Fibroblast of lung (primary cell): ENCODE measurements at regions not wholly inside any gene's neighbourhood (a gene's known extent, or its start where the extent isn't known, plus 50 kb on each side); places are given as distances from the start of the nearest gene placed in this dataset.

Source experiments
- DNase-seq, 2 donors: peaks; one replicate each; pipeline versions ENCODE4 v3.0.0 to v3.0.0-alpha.2; 2010; ENCODE audit warnings: low read depth in 2 of 2
- H2AFZ ChIP-seq: 2 replicates; pipeline ENCODE4 v1.5.1; 2012; ENCODE audit warnings: low read length, control low read depth, inconsistent platforms
- H3K27ac ChIP-seq: 2 replicates; pipeline ENCODE4 v1.5.1; 2011; ENCODE audit warnings: low read length, control low read depth; ENCODE audit not compliant: insufficient read depth
- H3K27me3 ChIP-seq: 2 replicates; pipeline ENCODE4 v1.5.1; 2011; ENCODE audit warnings: mild to moderate bottlenecking, low read length; ENCODE audit not compliant: control insufficient read depth, insufficient read depth
- H3K36me3 ChIP-seq: 2 replicates; pipeline ENCODE4 v1.5.1; 2011; ENCODE audit warnings: low read length; ENCODE audit not compliant: control insufficient read depth, insufficient read depth
- H3K4me1 ChIP-seq: 2 replicates; pipeline ENCODE4 v1.5.1; 2011; ENCODE audit warnings: low read length; ENCODE audit not compliant: control insufficient read depth, insufficient read depth; ENCODE audit errors: extremely low read depth
- H3K4me2 ChIP-seq: 2 replicates; pipeline ENCODE4 v1.5.1; 2011; ENCODE audit warnings: low read length, control low read depth; ENCODE audit not compliant: insufficient read depth; ENCODE audit errors: extremely low read depth
- H3K4me3 ChIP-seq, 4 experiments: fragments of 200-600 bp in 1 of 4; sonication (generic) in 1 of 4; replicated peaks in 1 of 4; 2 replicates each; pipeline ENCODE4 v1.5.1; 2011 to 2016; ENCODE audit warnings: low read length in 4 of 4, low read depth in 3 of 4, mild to moderate bottlenecking in 3 of 4, control low read depth in 2 of 4, inconsistent platforms in 1 of 4, mixed read lengths in 1 of 4; ENCODE audit not compliant: insufficient read depth in 1 of 4; ENCODE audit errors: control extremely low read depth in 1 of 4
- H3K79me2 ChIP-seq: 2 replicates; pipeline ENCODE4 v1.5.1; 2012; ENCODE audit warnings: mild to moderate bottlenecking, low read length, inconsistent platforms; ENCODE audit not compliant: control insufficient read depth, insufficient read depth
- H3K9ac ChIP-seq: 2 replicates; pipeline ENCODE4 v1.5.1; 2011; ENCODE audit warnings: mild to moderate bottlenecking, low read length, control low read depth; ENCODE audit not compliant: insufficient read depth
- H3K9me3 ChIP-seq: 2 replicates; pipeline ENCODE4 v1.5.1; 2012; ENCODE audit warnings: low read depth, low read length; ENCODE audit not compliant: control insufficient read depth, insufficient read depth
- H4K20me1 ChIP-seq: 2 replicates; pipeline ENCODE4 v1.5.1; 2011; ENCODE audit warnings: low read length; ENCODE audit not compliant: control insufficient read depth, insufficient read depth; ENCODE audit errors: extremely low read depth
- EZH2 ChIP-seq: IDR thresholded peaks from 2 replicates; pipeline ENCODE4 v1.5.1; 2012; ENCODE audit warnings: low read length, control low read depth, mild to moderate bottlenecking; ENCODE audit errors: missing control alignments
- TF ChIP-seq, protein P1 (sequence below), 2 donors: IDR thresholded peaks in 1 of 2; conservative IDR thresholded peaks in 1 of 2; 1 replicate in 1 of 2; 2 replicates in 1 of 2; pipeline ENCODE4 v1.5.1; 2011 to 2012; ENCODE audit warnings: low read length in 2 of 2, control low read depth in 1 of 2, inconsistent platforms in 1 of 2, low read depth in 1 of 2, mild to moderate bottlenecking in 1 of 2

DNA sequence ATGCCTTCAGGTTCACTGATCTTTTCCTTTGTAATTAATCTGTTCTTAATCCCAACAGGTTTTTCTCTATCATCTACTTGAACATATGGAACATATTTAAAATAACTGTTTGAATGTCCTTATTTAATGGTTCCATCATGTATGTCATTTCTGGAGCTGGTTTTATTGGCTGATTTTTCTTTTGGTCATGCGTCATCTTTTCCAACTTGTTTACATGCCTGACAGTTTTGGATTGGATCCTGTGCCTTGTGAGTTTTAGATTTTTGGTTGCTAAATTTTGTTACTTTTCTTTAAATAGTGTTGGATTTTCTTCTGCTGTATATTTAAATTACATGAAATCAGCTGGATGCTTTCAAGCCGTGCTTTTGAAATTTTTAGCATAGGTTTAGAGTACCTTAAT, 237.3 kb upstream of the DAAM1 start:
- no peak overlapping the region for H3K27ac ChIP-seq
- H2AFZ ChIP-seq, result no peak overlapping the region
- H3K4me1 ChIP-seq, result no peaks in the 10 kb centered on the region
- no peaks in the 10 kb centered on the region for H3K9me3 ChIP-seq
- H3K4me2 ChIP-seq, result no peak overlapping the region
- H3K27me3 ChIP-seq, result no peaks in the 10 kb centered on the region
- H4K20me1 ChIP-seq, result no peaks in the 10 kb centered on the region
- no peaks in the 10 kb centered on the region for H3K79me2 ChIP-seq
- H3K36me3 ChIP-seq, result no peaks in the 10 kb centered on the region
- DNase-seq, result no peak
- TF ChIP-seq, protein P1, sequence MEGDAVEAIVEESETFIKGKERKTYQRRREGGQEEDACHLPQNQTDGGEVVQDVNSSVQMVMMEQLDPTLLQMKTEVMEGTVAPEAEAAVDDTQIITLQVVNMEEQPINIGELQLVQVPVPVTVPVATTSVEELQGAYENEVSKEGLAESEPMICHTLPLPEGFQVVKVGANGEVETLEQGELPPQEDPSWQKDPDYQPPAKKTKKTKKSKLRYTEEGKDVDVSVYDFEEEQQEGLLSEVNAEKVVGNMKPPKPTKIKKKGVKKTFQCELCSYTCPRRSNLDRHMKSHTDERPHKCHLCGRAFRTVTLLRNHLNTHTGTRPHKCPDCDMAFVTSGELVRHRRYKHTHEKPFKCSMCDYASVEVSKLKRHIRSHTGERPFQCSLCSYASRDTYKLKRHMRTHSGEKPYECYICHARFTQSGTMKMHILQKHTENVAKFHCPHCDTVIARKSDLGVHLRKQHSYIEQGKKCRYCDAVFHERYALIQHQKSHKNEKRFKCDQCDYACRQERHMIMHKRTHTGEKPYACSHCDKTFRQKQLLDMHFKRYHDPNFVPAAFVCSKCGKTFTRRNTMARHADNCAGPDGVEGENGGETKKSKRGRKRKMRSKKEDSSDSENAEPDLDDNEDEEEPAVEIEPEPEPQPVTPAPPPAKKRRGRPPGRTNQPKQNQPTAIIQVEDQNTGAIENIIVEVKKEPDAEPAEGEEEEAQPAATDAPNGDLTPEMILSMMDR (conservative IDR thresholded peaks at IDR 0.05 in 1 of 2, IDR thresholded peaks at IDR 0.05 in 1 of 2; ENCODE audit: low read depth in 1 of 2, low read length in 2 of 2), result no peak
- TF ChIP-seq EZH2, result no peak
- H3K9ac ChIP-seq, result no peak overlapping the region
- no peak overlapping the region for H3K4me3 ChIP-seq

DNA sequence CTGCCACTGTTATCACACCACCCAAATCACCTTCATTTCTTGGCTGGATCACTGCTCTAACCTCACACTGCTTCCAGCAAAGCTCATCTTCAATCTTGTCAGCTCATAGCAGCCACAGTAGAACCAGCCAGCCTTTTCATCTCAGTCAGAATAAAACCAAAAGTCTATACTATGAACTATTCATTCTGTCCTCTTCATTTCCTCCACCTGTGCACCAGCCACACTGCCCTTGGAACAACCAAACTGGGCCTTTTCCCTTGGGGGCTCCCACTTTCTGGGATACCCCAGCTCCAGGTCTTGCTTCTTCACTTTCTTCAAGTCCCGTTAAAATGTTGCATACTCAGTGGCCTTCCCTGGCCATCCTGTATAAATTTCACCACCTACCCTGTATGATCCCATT, 234.4 kb upstream of the DAAM1 start:
- Histone ChIP-seq H3K4me3 (no peak overlapping the region), H3K9me3 (no peaks in the 10 kb centered on the region), H3K4me1 (no peaks in the 10 kb centered on the region), H3K36me3 (no peaks in the 10 kb centered on the region), H3K79me2 (no peaks in the 10 kb centered on the region), H3K4me2 (no peak overlapping the region), H3K9ac (no peak overlapping the region), H3K27ac (no peak overlapping the region), H4K20me1 (no peaks in the 10 kb centered on the region), H2AFZ (no peak overlapping the region), H3K27me3 (no peaks in the 10 kb centered on the region)
- TF ChIP-seq, protein P1 (conservative IDR thresholded peaks at IDR 0.05 in 1 of 2, IDR thresholded peaks at IDR 0.05 in 1 of 2; ENCODE audit: low read depth in 1 of 2, low read length in 2 of 2), result no peak
- TF ChIP-seq EZH2, result no peak
- DNase-seq, result no peak

DNA sequence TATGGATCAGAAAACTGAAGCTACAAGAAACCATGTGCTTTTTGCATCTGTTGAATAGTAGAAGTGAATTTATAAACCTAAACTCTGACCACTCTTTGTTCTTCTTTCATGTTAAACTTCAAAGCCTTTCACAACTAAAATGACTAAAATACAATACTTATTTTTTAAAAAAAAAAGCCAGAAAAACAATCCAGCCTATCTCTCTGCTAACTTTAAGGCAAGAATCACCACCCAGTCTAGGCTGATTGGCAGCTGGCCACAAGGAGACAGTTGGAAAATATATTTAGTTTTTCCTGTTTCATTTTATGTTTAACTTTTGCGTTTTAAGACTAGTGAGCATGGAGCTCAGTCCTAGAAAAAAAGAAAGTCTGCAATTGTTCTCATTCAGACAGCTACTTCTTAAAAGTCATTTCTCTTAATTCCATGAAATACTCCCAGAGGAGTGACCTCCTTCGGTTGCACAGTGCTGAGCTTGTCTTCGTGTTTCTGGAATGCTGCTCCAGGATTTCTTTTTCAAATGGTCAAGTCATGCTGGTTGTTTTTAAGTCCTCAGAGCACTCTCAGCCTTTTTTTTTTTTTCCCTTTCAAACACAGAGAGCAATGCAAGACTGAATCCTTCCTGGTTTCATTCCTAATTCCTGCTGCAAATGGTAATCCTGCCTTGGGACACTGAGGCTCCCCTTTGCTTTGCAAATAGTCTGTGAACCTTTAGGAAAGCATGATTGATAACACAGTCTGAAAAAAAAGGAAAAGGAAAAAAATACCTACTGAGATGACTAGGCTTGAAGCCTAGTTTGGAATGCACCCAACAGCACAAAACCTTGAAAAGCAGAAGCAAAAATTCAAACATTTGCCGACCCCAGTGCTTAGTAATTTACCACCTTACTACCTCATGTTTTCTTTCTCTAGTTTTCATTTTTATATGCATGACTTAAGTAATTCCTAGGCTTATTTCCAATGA, 233.3 kb upstream of the DAAM1 start:
- Histone ChIP-seq H3K9ac (no peak overlapping the region), H2AFZ (no peak overlapping the region), H3K79me2 (no peaks in the 10 kb centered on the region), H3K9me3 (no peaks in the 10 kb centered on the region), H3K4me1 (no peaks in the 10 kb centered on the region), H4K20me1 (no peaks in the 10 kb centered on the region), H3K27ac (no peak overlapping the region), H3K27me3 (no peaks in the 10 kb centered on the region), H3K4me2 (no peak overlapping the region), H3K4me3 (no peak overlapping the region), H3K36me3 (no peaks in the 10 kb centered on the region)
- DNase-seq, result peak in 1 of 2 donors; percentile 80
- no peak for TF ChIP-seq EZH2
- TF ChIP-seq, protein P1 (conservative IDR thresholded peaks at IDR 0.05 in 1 of 2, IDR thresholded peaks at IDR 0.05 in 1 of 2; ENCODE audit: low read depth in 1 of 2, low read length in 2 of 2), result no peak
